GM18498 (cell line): ENCODE measurements at regions not wholly inside any gene's neighbourhood (a gene's known extent, or its start where the extent isn't known, plus 50 kb on each side); places are given as distances from the start of the nearest gene placed in this dataset.

ENCODE experiments used
- ATAC-seq: cut with Tn5 transposase; IDR thresholded peaks from one replicate; pipeline ENCODE4 v1.9.1; 2021; ENCODE audit warnings: mild to moderate bottlenecking, moderate library complexity; ENCODE audit not compliant: unreplicated experiment

DNA sequence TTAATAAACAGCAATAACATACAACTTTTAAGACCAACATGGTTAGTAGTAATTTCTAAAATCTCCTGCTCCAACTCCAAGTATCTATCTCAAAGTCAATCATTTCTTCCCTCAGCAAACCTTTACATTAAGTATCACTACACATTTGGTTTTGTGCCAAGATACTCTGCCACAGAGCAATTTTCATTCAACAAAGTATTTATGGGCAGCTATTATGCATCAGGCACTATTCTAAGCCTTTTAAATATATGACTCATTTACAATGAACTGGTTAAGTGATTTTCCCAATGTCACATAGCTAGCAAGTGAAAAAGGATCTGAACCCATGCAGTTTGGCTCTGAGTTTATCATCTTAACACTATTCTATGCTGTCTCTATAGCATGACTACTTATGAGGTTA, 264.3 kb downstream of the NOL4 start:
- no peak for ATAC-seq

DNA sequence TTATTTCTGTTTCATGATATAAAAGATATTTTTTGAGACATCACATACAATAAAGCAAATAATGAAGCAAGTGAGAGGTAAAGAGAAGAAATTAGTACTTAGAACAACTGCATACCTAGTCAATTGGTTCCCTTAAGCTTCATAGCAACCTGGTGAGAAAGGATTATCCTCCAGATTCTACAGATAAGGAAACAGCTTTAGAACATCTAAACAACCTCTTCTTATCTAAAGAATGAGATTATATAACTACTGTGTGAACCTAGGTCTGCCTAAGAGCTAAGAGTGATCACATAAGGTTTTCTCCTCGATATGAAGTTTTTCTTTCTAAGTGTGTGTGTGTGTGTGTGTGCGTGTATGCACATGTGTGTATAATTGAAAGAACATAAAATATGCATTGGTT, 265.1 kb downstream of the NOL4 start:
- no peak for ATAC-seq

DNA sequence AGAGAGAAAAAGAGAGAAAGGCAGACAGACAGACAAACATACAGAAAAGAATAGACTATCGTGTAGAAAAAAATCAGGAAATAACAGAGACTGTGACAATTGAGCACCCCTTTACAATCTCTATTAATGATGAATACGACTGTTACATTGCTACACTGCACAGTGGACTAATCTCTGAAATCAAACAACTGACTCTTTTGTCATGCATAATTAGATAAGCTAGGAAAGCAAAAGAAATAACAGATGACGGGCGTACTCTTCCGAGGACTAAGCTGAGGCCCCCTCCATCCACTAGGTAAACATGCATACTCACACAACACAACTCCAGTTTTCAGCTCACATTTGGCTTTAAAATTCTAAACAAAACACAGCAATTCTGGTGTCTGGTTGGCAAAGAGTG, 267.0 kb downstream of the NOL4 start:
- no peak for ATAC-seq

DNA sequence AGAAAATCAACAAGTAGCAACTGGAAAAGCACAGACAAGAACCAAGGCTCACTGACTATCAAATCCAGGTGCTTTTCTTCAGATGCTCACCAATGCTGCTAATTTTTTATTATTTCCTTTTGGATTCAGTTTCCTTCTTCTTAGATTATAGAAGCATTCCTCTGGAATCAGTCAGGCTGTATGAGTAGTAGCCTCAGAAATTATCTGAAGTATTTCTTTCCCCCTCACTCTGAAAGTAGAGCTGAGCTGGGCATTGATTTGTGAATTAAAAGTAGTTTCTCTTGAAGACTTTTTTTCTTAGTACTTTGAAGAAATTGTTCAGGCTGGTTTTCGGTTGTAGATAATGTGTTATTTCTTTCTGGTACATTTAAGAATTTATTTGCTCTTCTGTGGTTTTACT, 273.7 kb downstream of the NOL4 start:
- ATAC-seq, result no peak

DNA sequence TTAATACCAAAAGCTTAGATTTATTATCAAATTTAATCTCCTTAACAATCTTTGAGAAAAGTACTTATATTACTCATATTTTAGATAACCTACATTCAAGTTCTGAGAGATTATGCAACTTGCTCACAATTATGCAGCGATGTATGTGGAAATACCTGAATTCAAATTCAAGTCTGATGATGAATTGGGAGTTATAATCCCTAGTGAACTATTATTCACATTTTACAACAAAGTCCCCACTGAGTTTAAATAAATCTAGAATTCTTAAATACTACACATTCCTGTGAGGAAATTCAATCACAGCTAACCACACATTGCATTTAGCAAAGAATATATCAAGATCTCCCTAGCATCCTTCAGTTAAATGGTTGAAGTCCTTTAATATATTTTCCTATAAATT, 278.4 kb downstream of the NOL4 start:
- ATAC-seq, result no peak

DNA sequence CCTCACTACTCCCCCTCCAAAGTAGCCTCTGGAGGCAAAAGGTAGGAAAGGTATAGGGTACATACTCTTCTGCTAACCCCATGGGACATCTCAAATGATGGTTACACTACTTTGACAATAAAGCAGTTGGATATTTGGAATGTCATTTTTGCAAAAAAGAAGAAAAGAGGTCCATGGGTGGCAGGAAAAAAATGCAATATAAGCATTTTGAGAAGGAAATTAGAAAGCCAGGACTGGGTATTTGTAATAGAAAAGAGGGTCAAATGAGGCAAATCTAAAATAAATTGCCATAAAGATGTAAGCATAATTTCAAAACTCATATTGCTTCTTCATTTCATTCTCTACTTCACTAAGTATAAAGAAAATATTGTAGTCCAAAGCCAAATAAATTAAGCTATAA, 280.2 kb downstream of the NOL4 start:
- ATAC-seq, result no peak

- ATAC-seq, result no peak
Observed at GRCh38 chr18:33937270-33937816, 287.4 kb downstream of the NOL4 start.

GRCh38 chr18:33934258-33934657, 290.5 kb downstream of the NOL4 start:
- ATAC-seq, result no peak

DNA sequence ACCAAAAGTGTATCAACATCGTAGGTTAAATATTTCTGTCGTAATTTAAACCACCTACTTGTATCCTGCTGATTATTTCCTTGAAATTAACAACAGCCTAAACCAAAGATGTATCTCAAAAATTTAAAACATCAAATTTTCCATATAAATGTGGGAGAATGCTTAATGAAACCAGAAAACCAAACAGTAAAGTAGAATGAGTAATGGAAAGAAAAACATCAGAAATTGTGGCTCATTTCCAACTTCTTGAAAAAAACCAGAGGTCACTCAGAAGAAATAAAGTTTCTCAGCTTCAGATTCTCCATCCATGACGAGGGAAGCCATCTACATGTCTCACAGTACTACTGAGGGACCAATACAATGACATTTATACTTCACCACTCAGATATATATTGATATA, 296.5 kb downstream of the NOL4 start:
- ATAC-seq, result no peak

- no peak for ATAC-seq
Observed at GRCh38 chr18:33924576-33924975, 300.1 kb downstream of the NOL4 start.

DNA sequence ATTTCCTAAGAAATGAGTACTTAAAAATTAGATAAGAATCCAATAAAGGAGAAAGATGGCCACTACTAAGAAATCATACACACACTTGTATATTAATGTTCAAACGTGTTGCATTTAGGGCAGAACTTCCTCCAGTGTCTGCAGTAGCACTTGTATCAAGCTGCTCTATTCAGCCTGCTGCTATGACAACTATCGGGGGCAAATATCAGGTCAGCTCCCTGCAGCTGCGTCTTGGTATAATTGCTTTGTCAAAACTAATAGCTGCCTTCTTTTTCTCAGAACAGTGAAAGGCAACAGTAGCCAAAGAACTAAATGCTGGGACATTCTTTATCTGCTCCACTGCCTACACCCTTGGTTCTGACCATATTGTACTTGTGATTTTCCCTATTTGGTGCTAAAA, 300.7 kb downstream of the NOL4 start:
- no peak for ATAC-seq

DNA sequence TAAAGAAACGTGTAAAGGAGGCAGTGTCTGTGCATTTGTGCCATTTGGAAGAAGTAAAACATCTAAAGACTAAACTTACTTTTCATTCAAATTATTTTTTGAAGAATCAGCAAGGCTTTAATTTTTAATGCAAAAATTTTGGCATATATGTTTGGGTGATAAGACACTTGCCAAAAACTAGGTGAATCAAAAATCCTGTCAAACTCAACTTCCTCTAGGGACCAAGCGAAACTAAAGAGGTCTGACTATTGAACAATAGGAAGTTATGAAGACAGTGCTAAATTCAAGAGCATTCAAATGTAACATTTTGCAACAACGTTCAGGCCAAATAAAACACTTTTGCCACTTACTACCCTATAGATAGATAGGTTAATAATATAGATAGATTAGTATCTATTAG, 306.1 kb downstream of the NOL4 start:
- no peak for ATAC-seq

- ATAC-seq, result no peak
Observed at GRCh38 chr18:33916200-33916599, 308.5 kb downstream of the NOL4 start.

GRCh38 chr18:33914399-33914798, 310.3 kb downstream of the NOL4 start:
- ATAC-seq, result no peak

DNA sequence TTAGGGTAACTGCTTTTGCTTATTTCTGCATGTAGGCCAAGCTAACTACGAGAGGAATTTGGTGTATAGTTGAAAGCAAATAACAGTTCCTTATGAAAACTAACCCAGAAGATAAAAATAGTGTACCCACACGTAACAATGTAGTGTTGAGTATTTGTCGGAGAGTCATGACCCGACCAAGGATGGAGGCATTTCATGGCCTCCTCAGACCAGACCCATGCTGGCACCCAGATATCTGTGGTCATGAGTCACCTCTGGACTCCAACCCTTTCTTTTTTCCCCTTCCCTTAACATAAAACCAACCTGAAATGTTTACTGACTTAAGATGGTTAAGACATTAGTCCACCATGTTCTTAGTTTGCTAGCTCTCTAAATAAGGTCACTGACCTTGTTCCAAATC, 318.7 kb downstream of the NOL4 start:
- ATAC-seq, result no peak

- no peak for ATAC-seq
Observed at GRCh38 chr18:33901894-33902512, 322.7 kb downstream of the NOL4 start.

DNA sequence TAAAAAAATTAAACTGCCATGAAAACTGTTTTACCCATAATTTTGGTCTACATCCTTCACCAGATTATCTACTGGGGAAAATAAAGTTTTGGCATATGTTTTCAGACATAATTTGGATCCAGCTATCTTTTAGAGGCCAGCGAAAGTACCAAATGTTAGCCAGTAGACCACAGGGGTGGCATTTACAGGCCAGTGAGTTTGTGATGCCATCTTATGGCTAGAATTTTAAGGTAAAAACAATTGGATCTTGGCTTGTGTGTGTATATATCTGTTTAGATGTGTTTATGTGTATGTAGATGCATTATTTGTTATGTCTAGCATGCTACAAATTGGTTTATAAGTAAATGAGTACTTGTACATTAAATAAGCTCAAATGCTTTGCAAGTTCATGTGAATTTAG, 322.6 kb downstream of the ASXL3 start:
- no peak for ATAC-seq

DNA sequence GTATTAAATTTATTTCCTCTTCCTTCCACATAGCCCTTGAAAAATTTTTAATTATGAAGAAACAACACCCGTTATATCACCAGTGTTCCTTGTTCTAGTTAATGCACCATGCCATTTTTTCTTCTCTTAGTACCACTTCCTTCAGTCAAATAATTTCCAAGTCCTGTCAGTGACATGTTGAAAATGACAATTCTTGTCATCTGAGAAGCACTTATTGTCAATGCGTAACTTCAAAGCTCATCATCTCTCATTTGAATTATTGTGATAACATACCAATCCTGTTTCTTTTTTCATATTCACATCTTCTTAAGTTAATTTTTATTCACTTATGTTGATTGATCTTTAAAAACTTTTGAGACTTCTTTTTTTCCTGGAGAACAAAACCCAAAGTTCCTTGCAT, 320.4 kb downstream of the ASXL3 start:
- no peak for ATAC-seq

DNA sequence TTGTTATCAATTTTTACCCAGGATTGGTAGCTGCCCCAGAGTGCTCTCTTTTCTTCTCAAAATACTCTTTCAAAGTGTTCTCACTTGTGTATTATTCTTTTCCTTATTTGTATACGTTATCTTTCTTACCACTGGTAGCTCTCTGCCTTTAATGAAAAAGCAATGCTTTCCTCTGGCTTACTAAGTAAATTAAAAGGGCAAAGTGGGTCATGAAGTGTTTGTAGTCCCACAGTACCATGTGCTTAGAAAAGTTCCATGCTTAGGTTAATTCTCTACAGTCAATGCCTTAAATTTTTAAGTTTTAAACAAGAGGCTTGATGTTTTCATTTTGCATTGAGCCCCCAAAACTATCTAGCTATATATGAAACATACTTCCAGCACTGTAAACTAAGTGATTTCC, 300.2 kb downstream of the ASXL3 start:
- ATAC-seq, result no peak

DNA sequence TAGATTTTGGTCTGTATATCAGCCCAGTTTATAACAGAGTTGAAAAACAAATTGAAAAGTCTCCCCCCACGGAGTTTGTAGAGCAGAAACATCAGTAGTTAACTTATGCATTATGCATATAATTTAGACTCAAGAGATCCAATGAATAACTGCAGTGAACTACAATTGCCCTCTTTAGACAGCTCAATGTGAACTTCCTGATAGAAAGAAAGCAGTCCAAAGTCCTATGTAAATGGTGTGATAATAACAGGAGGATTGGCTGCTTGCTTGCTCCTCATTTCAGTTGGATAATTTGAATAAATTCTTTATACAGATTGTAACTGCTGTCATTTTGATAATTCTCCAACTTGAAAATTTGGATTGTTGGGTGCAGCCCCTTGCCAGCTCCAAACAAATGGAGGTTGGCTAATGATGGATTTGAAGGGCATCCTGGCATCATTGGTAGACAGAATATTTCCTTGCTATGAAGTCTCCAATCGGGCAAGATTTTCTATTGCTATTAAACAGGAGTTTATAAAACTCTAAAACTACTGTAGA, 297.1 kb downstream of the ASXL3 start:
- ATAC-seq, result no peak

DNA sequence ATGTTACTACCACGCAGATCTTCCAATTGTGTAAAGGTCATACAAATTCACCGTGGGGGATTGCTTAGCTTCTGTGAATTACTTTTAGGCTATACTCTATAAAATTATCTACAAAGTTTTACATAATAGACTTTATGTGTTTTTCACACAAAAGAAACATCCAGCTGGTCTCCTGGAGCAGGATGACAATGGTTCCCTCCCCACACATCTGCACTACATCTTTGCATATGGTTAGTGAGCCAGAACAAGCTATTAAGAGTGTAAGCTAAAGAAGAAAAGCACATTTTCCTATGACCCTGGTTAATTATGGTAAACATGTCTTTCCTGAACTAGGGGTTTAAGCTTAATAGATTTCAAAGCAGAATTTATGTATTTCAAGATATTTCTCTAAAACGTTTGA, 295.1 kb downstream of the ASXL3 start:
- ATAC-seq, result no peak

- ATAC-seq, result no peak
Observed at GRCh38 chr18:33871363-33872025, 293.5 kb downstream of the ASXL3 start.

DNA sequence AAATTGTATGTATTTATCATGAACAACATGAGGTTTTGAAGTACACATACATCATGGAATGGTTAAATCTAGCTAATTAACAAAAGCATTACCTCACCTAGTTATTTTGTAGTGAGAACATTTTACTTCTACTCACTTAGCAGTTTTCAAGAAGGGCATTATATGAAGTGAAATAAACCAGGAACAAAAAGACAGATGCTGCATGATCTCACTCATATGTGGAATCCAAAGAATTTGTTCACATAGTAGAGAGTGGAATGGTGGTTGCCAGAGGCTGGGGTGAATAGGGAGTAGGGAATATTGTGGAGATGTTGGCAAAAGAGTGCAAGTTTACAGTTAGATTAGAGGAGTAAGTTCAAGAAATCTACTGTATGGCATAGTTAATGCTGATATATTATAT, 292.0 kb downstream of the ASXL3 start:
- ATAC-seq, result no peak
